H1 (cell line): ENCODE measurements at regions not wholly inside any gene's neighbourhood (a gene's known extent, or its start where the extent isn't known, plus 50 kb on each side); places are given as distances from the start of the nearest gene placed in this dataset.

Experiments
- CTCF ChIA-PET: fragments of 300-600 bp; sonication (Branson Sonifier 250); formaldehyde crosslinking; loops from one replicate; lab custom pipeline; 2021; ENCODE audit not compliant: partially characterized antibody; lab: Charles Lee
- POLR2A ChIA-PET: fragments of 300-600 bp; sonication (Branson Sonifier 250); formaldehyde crosslinking; loops from one replicate; lab custom pipeline; 2021; ENCODE audit warnings: inconsistent platforms; ENCODE audit not compliant: partially characterized antibody; lab: Charles Lee
- DNase-seq, 2 experiments: peaks; one replicate each; pipeline versions ENCODE4 v3.0.0 to v3.0.0-alpha.2; 2010 to 2022; ENCODE audit warnings: low spot score in 2 of 2, low read depth in 1 of 2, mixed read lengths in 1 of 2
- FAIRE-seq: peaks from 2 replicates; lab custom pipeline; 2011; peaks lifted over from hg19 to GRCh38; lab: Jason Lieb, UNC
- H2AFZ ChIP-seq: 2 replicates; pipeline ENCODE4 v1.8.1; 2012; ENCODE audit warnings: low read length, inconsistent platforms
- H2AK5ac ChIP-seq: 2 replicates; pipeline ENCODE4 v1.6.1; 2013; ENCODE audit warnings: low read depth, low read length
- H2BK120ac ChIP-seq: replicated peaks from 2 replicates; pipeline ENCODE3; 2013; ENCODE audit warnings: low read depth, low read length, inconsistent platforms
- H2BK12ac ChIP-seq: 2 replicates; pipeline ENCODE4 v1.6.1; 2013; ENCODE audit warnings: low read depth, low read length
- H2BK15ac ChIP-seq: 2 replicates; pipeline ENCODE4 v1.6.1; 2013; ENCODE audit warnings: low read length
- H2BK20ac ChIP-seq: 2 replicates; pipeline ENCODE4 v1.6.1; 2013; ENCODE audit warnings: low read length
- H2BK5ac ChIP-seq: 2 replicates; pipeline ENCODE4 v1.6.1; 2013; ENCODE audit warnings: low read depth, low read length
- H3K14ac ChIP-seq: 2 replicates; pipeline ENCODE4 v1.6.1; 2013; ENCODE audit warnings: inconsistent platforms; ENCODE audit not compliant: insufficient read length
- H3K18ac ChIP-seq: 2 replicates; pipeline ENCODE4 v1.6.1; 2013; ENCODE audit warnings: low read length; ENCODE audit errors: extremely low read depth
- H3K23ac ChIP-seq: 2 replicates; pipeline ENCODE4 v1.6.1; 2013; ENCODE audit warnings: inconsistent platforms; ENCODE audit not compliant: insufficient read length
- H3K23me2 ChIP-seq: 2 replicates; pipeline ENCODE4 v1.6.1; 2013; ENCODE audit warnings: low read depth, low read length
- H3K27ac ChIP-seq: 2 replicates; pipeline ENCODE4 v1.6.1; 2011; ENCODE audit warnings: low read depth, low read length, inconsistent platforms
- H3K27me3 ChIP-seq, 4 experiments: replicated peaks in 1 of 4; 1 replicate in 1 of 4; 2 replicates in 3 of 4; pipeline versions ENCODE4 v1.6.1 to v1.8.1; 2011 to 2013; ENCODE audit warnings: low read length in 3 of 4, mild to moderate bottlenecking in 3 of 4, inconsistent platforms in 2 of 4, mixed read lengths in 2 of 4, moderate library complexity in 1 of 4; ENCODE audit not compliant: control insufficient read depth in 3 of 4, insufficient read depth in 3 of 4; ENCODE audit errors: extremely low read depth in 1 of 4
- H3K36me3 ChIP-seq, 4 experiments: 2 replicates each; pipeline versions ENCODE4 v1.6.1 to v1.8.1; 2011 to 2013; ENCODE audit warnings: mild to moderate bottlenecking in 4 of 4, low read length in 3 of 4, moderate library complexity in 2 of 4, control low read depth in 1 of 4, inconsistent platforms in 1 of 4; ENCODE audit not compliant: insufficient read depth in 4 of 4, control insufficient read depth in 2 of 4
- H3K4ac ChIP-seq: replicated peaks from 2 replicates; pipeline ENCODE3; 2013; ENCODE audit warnings: low read length, low read depth, mixed read lengths, inconsistent platforms; ENCODE audit not compliant: insufficient read length
- H3K4me1 ChIP-seq, 4 experiments: replicated peaks in 1 of 4; 1 replicate in 1 of 4; 2 replicates in 3 of 4; pipeline versions ENCODE4 v1.6.1 to v1.8.1; 2011 to 2013; ENCODE audit warnings: low read length in 3 of 4, inconsistent platforms in 2 of 4, mixed read lengths in 1 of 4; ENCODE audit not compliant: insufficient read depth in 4 of 4, control insufficient read depth in 3 of 4
- H3K4me2 ChIP-seq, 2 experiments: 2 replicates each; pipeline versions ENCODE4 v1.6.1 to v1.8.1; 2011 to 2013; ENCODE audit warnings: low read depth in 2 of 2, low read length in 2 of 2, control low read depth in 1 of 2, inconsistent platforms in 1 of 2, mild to moderate bottlenecking in 1 of 2; ENCODE audit not compliant: insufficient read depth in 1 of 2
- H3K4me3 ChIP-seq, 4 experiments: fragments of 200-600, 300-600 bp in 1 of 4; sonication (generic), shearing (Covaris generic), sonication (Bioruptor Twin) in 1 of 4; 2 replicates each; pipeline versions ENCODE4 v1.5.1 to v1.8.1; 2011 to 2016; ENCODE audit warnings: low read length in 4 of 4, low read depth in 3 of 4, control low read depth in 2 of 4, inconsistent platforms in 2 of 4, mild to moderate bottlenecking in 2 of 4, mixed read lengths in 1 of 4, moderate library complexity in 1 of 4; ENCODE audit not compliant: insufficient read depth in 2 of 4; ENCODE audit errors: extremely low read depth in 1 of 4
- H3K56ac ChIP-seq: replicated peaks from 2 replicates; pipeline ENCODE3; 2013; ENCODE audit warnings: low read depth, mild to moderate bottlenecking, mixed read lengths, low read length, inconsistent platforms; ENCODE audit not compliant: insufficient read length
- H3K79me1 ChIP-seq: 2 replicates; pipeline ENCODE4 v1.6.1; 2013; ENCODE audit warnings: low read depth, low read length, control low read depth
- H3K79me2 ChIP-seq, 2 experiments: 2 replicates each; pipeline versions ENCODE4 v1.6.1 to v1.8.1; 2012 to 2013; ENCODE audit warnings: low read length in 2 of 2, mild to moderate bottlenecking in 2 of 2, inconsistent platforms in 1 of 2; ENCODE audit not compliant: insufficient read depth in 2 of 2, control insufficient read depth in 1 of 2
- H3K9ac ChIP-seq, 4 experiments: replicated peaks in 1 of 4; 1 replicate in 1 of 4; 2 replicates in 3 of 4; pipeline versions ENCODE4 v1.6.1 to v1.8.1; 2011 to 2013; ENCODE audit warnings: low read depth in 3 of 4, low read length in 3 of 4, control low read depth in 2 of 4, mild to moderate bottlenecking in 2 of 4, moderate library complexity in 2 of 4, inconsistent platforms in 1 of 4; ENCODE audit errors: extremely low read depth in 1 of 4
- H3K9me3 ChIP-seq, 2 experiments: 2 replicates each; pipeline versions ENCODE4 v1.6.1 to v1.8.1; 2012 to 2013; ENCODE audit warnings: mild to moderate bottlenecking in 2 of 2, moderate library complexity in 2 of 2, control low read depth in 1 of 2, inconsistent platforms in 1 of 2, low read depth in 1 of 2, low read length in 1 of 2, mixed read lengths in 1 of 2; ENCODE audit not compliant: insufficient read depth in 2 of 2
- H4K20me1 ChIP-seq, 2 experiments: replicated peaks in 1 of 2; 2 replicates each; pipeline versions ENCODE3 to v1.8.1; 2011 to 2013; ENCODE audit warnings: inconsistent platforms in 2 of 2, low read length in 2 of 2, mild to moderate bottlenecking in 1 of 2; ENCODE audit not compliant: insufficient read depth in 2 of 2, control insufficient read depth in 1 of 2
- H4K5ac ChIP-seq: 2 replicates; pipeline ENCODE4 v1.6.1; 2013; ENCODE audit warnings: low read length, low read depth, mixed read lengths, inconsistent platforms; ENCODE audit not compliant: insufficient read length
- H4K8ac ChIP-seq: 2 replicates; pipeline ENCODE4 v1.8.0; 2013; ENCODE audit warnings: mild to moderate bottlenecking, moderate library complexity, low read length, inconsistent platforms; ENCODE audit not compliant: insufficient read depth; ENCODE audit errors: extremely low read depth
- H4K91ac ChIP-seq: replicated peaks from 2 replicates; pipeline ENCODE3; 2013; ENCODE audit warnings: low read length, mixed read lengths, inconsistent platforms; ENCODE audit not compliant: insufficient read length
- ATF2 ChIP-seq: IDR thresholded peaks from 2 replicates; pipeline ENCODE4 v1.6.1; 2012; ENCODE audit warnings: low read length, inconsistent platforms
- CHD1 ChIP-seq: IDR thresholded peaks from 2 replicates; pipeline ENCODE4 v1.6.1; 2012; ENCODE audit warnings: low read depth, low read length, improper control_type of control experiment
- EGR1 ChIP-seq: IDR thresholded peaks from 2 replicates; pipeline ENCODE4 v1.6.1; 2011; ENCODE audit warnings: low read depth, low read length, borderline replicate concordance
- EP300 ChIP-seq, 2 experiments: IDR thresholded peaks; 1 replicate in 1 of 2; 2 replicates in 1 of 2; pipeline ENCODE4 v1.6.1; 2011 to 2012; ENCODE audit warnings: low read depth in 2 of 2, low read length in 2 of 2, mild to moderate bottlenecking in 2 of 2, borderline replicate concordance in 1 of 2, inconsistent platforms in 1 of 2, moderate library complexity in 1 of 2
- KDM4A ChIP-seq: IDR thresholded peaks from one replicate; pipeline ENCODE4 v1.7.1; 2012; ENCODE audit warnings: low read depth, mild to moderate bottlenecking, moderate library complexity, low read length, inconsistent platforms; ENCODE audit not compliant: severe bottlenecking
- POLR2A ChIP-seq, 2 experiments: IDR thresholded peaks; 1 replicate in 1 of 2; 2 replicates in 1 of 2; pipeline ENCODE4 v1.6.1; 2011; ENCODE audit warnings: low read depth in 2 of 2, low read length in 2 of 2, mild to moderate bottlenecking in 2 of 2; ENCODE audit errors: control extremely low read depth in 1 of 2
- TCF12 ChIP-seq: IDR thresholded peaks from 2 replicates; pipeline ENCODE4 v1.6.1; 2011; ENCODE audit warnings: low read depth, mild to moderate bottlenecking, low read length
- USF2 ChIP-seq: IDR thresholded peaks from 2 replicates; pipeline ENCODE4 v1.6.1; 2011; ENCODE audit warnings: low read length, improper control_type of control experiment
- WGBS, 2 experiments: shearing (Covaris generic) in 1 of 2; methylation state at CpG; one replicate each; pipeline versions ENCODE4 v1.1.6 to v1.1.7; 2013 to 2015; ENCODE audit warnings: low lambda C conversion rate in 2 of 2, mixed read lengths in 2 of 2, inconsistent platforms in 1 of 2, low coverage in 1 of 2, missing lambda C conversion rate in 1 of 2; ENCODE audit not compliant: insufficient replicate concordance in 2 of 2, insufficient coverage in 1 of 2, insufficient read length in 1 of 2; ENCODE audit errors: extremely low coverage in 1 of 2, missing lambda C conversion rate in 1 of 2; 5-methylcytosine and 5-hydroxymethylcytosine counted together

GRCh38 chrX:34810364-34810763, 132.2 kb upstream of the FAM47B start:
- H3K4me2 ChIP-seq: no peak overlapping the region
- WGBS, 2 experiments: 79% methylated on average over 2 of the region's 2 CpGs; no CpG with 5 or more reads in 1 of the 2 experiments
- no peaks in the 10 kb centered on the region for H3K36me3 ChIP-seq

More at GRCh38 chrX:34810364-34810763, 132.2 kb upstream of the FAM47B start:
- no peak overlapping the region for H3K4ac ChIP-seq
- H3K79me1 ChIP-seq: no peaks in the 10 kb centered on the region
- no peak overlapping the region for H4K91ac ChIP-seq
- no peak overlapping the region for H2BK5ac ChIP-seq
- no peak overlapping the region for H3K56ac ChIP-seq
- no peaks in the 10 kb centered on the region for H3K4me1 ChIP-seq
- H3K27me3 ChIP-seq: no peaks in the 10 kb centered on the region
- H4K5ac ChIP-seq: no peak overlapping the region
- no peaks in the 10 kb centered on the region for H3K79me2 ChIP-seq
- no peak overlapping the region for H2AFZ ChIP-seq
- no peak overlapping the region for H3K9ac ChIP-seq
- H3K14ac ChIP-seq: no peak overlapping the region
- CTCF ChIA-PET: interaction anchor here (1.1 kb wide), 1 partner anchor 23 kb away, joined by 3 read pairs; no protein-coding TSS in a partner anchor
- no peak overlapping the region for H3K18ac ChIP-seq
- POLR2A ChIA-PET: no interaction called here
- no peak for FAIRE-seq
- H2AK5ac ChIP-seq: no peak overlapping the region
- no peak overlapping the region for H3K4me3 ChIP-seq
- no peak overlapping the region for H2BK15ac ChIP-seq
- no peak overlapping the region for H2BK120ac ChIP-seq
- H2BK20ac ChIP-seq: no peak overlapping the region
- no peaks in the 10 kb centered on the region for H3K23me2 ChIP-seq
- no peaks in the 10 kb centered on the region for H3K9me3 ChIP-seq
- no peak overlapping the region for H3K23ac ChIP-seq
- H2BK12ac ChIP-seq: no peak overlapping the region
- no peak for DNase-seq
- no peak overlapping the region for H3K27ac ChIP-seq
- no peak for TF ChIP-seq EGR1
- TF ChIP-seq KDM4A: no peak
- TF ChIP-seq USF2: no peak
- TF ChIP-seq POLR2A (IDR thresholded peaks at IDR 0.05; ENCODE audit: control extremely low read depth in 1 of 2, low read depth in 2 of 2, low read length in 2 of 2): no peak
- TF ChIP-seq EP300 (IDR thresholded peaks at IDR 0.05; ENCODE audit: borderline replicate concordance in 1 of 2, low read depth in 2 of 2, low read length in 2 of 2): no peak
- no peak for TF ChIP-seq TCF12
- no peak for TF ChIP-seq CHD1
- no peak for TF ChIP-seq ATF2
- no peaks in the 10 kb centered on the region for H4K20me1 ChIP-seq
- H4K8ac ChIP-seq: no peak overlapping the region
